Duodenal mucosa (tissue), 2 donors: ENCODE measurements at regions not wholly inside any gene's neighbourhood (a gene's known extent, or its start where the extent isn't known, plus 50 kb on each side); places are given as distances from the start of the nearest gene placed in this dataset.

Experiments used
- H3K27ac ChIP-seq: one replicate; pipeline ENCODE4 v1.7.0; 2013; ENCODE audit warnings: low read depth, low read length
- H3K27me3 ChIP-seq, 2 donors: one replicate each; pipeline ENCODE4 v1.7.0; 2013; ENCODE audit warnings: low read length in 2 of 2, control low read depth in 1 of 2; ENCODE audit not compliant: insufficient read depth in 2 of 2, control insufficient read depth in 1 of 2
- H3K36me3 ChIP-seq, 2 donors: one replicate each; pipeline ENCODE4 v1.7.0; 2013; ENCODE audit warnings: low read length in 2 of 2, control low read depth in 1 of 2; ENCODE audit not compliant: insufficient read depth in 2 of 2, control insufficient read depth in 1 of 2
- H3K4me1 ChIP-seq, 2 donors: one replicate each; pipeline ENCODE4 v1.7.0; 2013; ENCODE audit warnings: low read length in 2 of 2, control low read depth in 1 of 2; ENCODE audit not compliant: insufficient read depth in 2 of 2, control insufficient read depth in 1 of 2
- H3K4me3 ChIP-seq, 2 donors: one replicate each; pipeline ENCODE4 v1.7.0; 2013; ENCODE audit warnings: low read length in 2 of 2, low read depth in 1 of 2
- H3K9ac ChIP-seq, 2 donors: one replicate each; pipeline ENCODE4 v1.7.0; 2013; ENCODE audit warnings: low read length in 2 of 2, low read depth in 1 of 2
- H3K9me3 ChIP-seq, 2 donors: one replicate each; pipeline ENCODE4 v1.7.0; 2013; ENCODE audit warnings: low read length in 2 of 2, control low read depth in 1 of 2; ENCODE audit not compliant: control insufficient read depth in 1 of 2

DNA sequence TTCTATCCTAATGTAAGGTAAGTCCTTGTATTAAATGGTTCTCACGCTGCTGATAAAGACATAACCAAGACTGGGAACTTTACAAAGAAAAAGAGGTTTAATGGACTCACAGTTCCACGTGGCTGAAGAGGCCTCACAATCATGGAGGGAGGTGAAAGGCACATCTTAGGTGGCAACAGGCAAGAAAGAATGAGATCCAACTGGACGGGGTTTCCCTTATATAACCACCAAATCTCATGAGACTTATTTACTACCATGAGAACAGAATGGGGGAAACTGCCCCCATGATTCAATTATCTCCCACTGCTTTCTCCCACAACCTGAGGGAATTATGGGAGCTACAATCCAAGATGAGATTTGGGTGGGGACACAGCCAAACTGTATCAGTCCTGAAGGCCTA, 136.6 kb downstream of the HTR1B start:
- H3K9ac ChIP-seq: no peak overlapping the region
- no peaks in the 10 kb centered on the region for H3K4me1 ChIP-seq
- no peak overlapping the region for H3K27ac ChIP-seq
- H3K9me3 ChIP-seq: no peaks in the 10 kb centered on the region
- H3K4me3 ChIP-seq: no peak overlapping the region
- H3K27me3 ChIP-seq: no peaks in the 10 kb centered on the region
- H3K36me3 ChIP-seq: no peaks in the 10 kb centered on the region

DNA sequence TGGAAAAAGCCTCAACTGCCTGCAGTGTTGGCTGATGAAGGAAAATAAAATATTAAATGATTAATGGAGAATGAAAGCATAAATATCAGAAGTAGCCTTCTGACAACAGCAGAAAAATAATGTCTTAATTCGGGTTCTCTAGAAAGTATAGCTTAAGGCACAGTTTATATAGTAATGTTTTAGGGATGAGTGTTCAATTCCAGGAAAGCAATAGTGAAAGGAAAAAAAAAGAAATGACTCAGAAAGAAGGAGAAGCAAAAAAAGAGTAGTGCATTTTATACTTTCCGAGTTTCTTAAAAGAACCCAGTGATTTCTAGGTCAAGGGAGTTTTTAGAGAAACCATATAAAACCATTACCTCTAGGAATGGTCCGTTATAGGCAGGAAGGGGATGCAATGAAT, 137.3 kb downstream of the HTR1B start:
- no peaks in the 10 kb centered on the region for H3K9me3 ChIP-seq
- H3K4me1 ChIP-seq: no peaks in the 10 kb centered on the region
- H3K27ac ChIP-seq: no peak overlapping the region
- H3K27me3 ChIP-seq: no peaks in the 10 kb centered on the region
- H3K36me3 ChIP-seq: no peaks in the 10 kb centered on the region
- no peak overlapping the region for H3K4me3 ChIP-seq
- H3K9ac ChIP-seq: no peak overlapping the region

DNA sequence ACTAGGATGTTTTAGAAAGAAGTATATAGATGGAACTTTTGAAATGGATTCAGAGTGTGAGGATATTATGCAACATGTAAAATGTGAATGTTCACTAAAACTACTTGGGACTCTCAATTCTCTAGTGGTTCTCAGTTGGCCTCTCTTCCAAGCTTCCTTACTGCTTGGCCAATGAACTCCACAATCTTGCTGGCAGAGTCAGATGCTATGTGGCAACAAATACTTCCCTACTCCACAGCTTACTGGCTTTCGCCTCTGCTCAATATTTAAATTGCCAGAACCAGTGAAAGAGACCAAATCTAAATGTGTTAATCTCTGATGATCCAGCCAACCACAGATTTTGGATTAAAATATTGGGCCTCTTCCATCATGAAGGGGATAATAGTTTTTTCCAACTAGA, 138.4 kb downstream of the HTR1B start:
- H3K4me1 ChIP-seq: no peaks in the 10 kb centered on the region
- no peaks in the 10 kb centered on the region for H3K36me3 ChIP-seq
- no peak overlapping the region for H3K4me3 ChIP-seq
- no peaks in the 10 kb centered on the region for H3K9me3 ChIP-seq
- no peak overlapping the region for H3K27ac ChIP-seq
- no peaks in the 10 kb centered on the region for H3K27me3 ChIP-seq
- no peak overlapping the region for H3K9ac ChIP-seq

DNA sequence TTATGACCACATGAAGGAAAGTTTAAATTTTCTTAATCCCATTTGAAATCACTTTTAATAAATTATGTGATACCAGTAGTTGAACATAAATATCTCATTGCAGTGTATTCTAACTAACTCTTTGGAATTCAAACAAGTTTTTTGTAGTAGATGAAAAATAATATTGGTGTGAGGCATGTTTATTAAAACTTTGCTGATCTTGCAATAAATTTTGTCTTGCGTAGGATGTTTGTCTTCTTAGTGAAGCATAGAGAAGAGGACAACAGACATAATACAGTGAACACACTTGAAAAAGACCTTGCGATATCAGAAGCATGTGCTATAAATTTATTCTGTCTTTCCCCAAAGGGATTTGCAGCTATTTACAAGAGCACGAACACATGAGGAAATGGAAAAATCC, 140.7 kb downstream of the HTR1B start:
- H3K9me3 ChIP-seq: no peaks in the 10 kb centered on the region
- peaks cover 0 to 3% of the 10 kb centered on the region in 2 donors for H3K4me1 ChIP-seq
- no peak overlapping the region for H3K4me3 ChIP-seq
- no peaks in the 10 kb centered on the region for H3K36me3 ChIP-seq
- no peaks in the 10 kb centered on the region for H3K27me3 ChIP-seq
- no peak overlapping the region for H3K9ac ChIP-seq
- H3K27ac ChIP-seq: no peak overlapping the region

DNA sequence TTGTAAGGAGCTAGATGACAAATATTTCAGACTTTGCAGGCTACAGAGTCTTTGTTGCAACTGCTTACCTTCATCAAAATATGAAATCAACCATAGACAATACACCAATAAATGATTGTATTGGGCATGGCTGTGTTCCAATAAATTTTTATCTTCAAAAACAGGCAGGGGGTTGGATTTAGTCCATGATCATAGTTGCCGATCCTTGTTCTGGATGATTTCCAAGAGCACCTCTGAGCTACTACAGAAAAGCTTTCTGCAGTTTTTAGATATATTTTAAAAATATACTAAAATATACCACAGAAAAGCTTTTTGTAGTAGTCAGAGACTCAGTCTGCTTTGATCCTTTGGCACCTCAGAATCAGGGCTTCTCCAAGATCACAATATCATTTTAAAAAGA, 145.0 kb downstream of the HTR1B start:
- Histone ChIP-seq H3K27ac (no peak overlapping the region), H3K4me3 (no peak overlapping the region), H3K9me3 (no peaks in the 10 kb centered on the region), H3K4me1 (peaks cover 0 to 3% of the 10 kb centered on the region in 2 donors), H3K27me3 (no peaks in the 10 kb centered on the region), H3K36me3 (no peaks in the 10 kb centered on the region), H3K9ac (no peak overlapping the region)

DNA sequence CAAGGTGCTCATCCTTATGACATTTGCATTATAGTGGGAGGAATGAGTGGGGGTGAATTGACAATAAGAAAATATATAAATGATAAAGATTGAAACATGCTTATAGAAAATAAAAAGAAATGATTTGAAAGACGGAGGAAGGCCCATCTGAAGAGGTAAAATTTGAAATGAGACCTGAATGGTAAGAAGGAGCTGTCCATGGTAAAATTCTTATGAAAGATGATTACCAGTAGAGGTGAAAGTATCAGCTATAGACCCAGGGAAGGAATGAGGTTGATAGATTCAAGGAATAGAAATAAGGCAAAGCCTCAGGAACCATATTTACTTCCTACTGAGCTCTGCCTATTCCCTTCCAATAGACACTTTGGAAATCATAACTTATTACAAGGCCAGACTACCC, 149.7 kb downstream of the HTR1B start:
- H3K9ac ChIP-seq: no peak overlapping the region
- H3K4me1 ChIP-seq: peaks cover 0 to 1% of the 10 kb centered on the region in 2 donors
- no peaks in the 10 kb centered on the region for H3K27me3 ChIP-seq
- no peak overlapping the region for H3K4me3 ChIP-seq
- H3K36me3 ChIP-seq: no peaks in the 10 kb centered on the region
- no peak overlapping the region for H3K27ac ChIP-seq
- H3K9me3 ChIP-seq: no peaks in the 10 kb centered on the region

DNA sequence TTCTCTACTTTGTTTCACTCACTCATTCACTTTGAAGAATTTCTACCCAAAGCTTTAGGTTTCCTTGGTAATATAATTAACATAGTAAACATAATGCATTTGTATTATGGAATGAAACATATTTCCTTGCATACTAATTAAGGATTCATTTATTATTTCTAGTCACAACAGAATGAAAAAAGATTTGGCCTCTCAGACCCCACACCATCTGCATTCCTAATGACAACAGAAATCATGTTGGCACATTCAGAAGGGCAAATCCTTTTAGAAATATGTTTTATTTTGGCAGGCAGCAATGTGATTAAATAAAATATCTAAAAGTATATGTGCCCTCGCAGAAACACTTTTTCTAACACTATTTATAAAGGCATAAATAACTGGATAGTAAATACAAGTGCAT, 163.4 kb downstream of the HTR1B start:
- H3K27ac ChIP-seq: no peak overlapping the region
- no peak overlapping the region for H3K9ac ChIP-seq
- H3K27me3 ChIP-seq: no peaks in the 10 kb centered on the region
- no peaks in the 10 kb centered on the region for H3K36me3 ChIP-seq
- no peaks in the 10 kb centered on the region for H3K4me1 ChIP-seq
- H3K9me3 ChIP-seq: no peaks in the 10 kb centered on the region
- H3K4me3 ChIP-seq: no peak overlapping the region

DNA sequence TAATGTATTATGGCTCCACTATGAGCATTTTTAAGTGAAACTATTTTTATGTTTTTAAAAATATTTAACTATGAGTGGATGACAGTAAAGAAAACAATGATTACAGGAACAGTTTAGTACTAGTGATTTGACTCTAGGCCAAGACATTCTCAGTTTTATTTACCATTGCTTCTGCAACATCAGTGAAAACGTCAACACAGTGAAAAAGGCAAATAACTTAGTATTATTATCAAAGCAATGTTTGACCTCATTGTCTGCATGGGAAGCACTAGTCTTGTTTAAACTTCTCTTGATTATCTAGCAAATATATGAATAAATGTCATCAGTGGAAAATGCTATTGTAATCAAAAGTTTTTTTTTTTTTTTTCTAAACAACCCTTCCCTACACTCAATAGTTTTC, 165.0 kb downstream of the HTR1B start:
- H3K36me3 ChIP-seq: no peaks in the 10 kb centered on the region
- H3K27ac ChIP-seq: no peak overlapping the region
- H3K27me3 ChIP-seq: no peaks in the 10 kb centered on the region

DNA sequence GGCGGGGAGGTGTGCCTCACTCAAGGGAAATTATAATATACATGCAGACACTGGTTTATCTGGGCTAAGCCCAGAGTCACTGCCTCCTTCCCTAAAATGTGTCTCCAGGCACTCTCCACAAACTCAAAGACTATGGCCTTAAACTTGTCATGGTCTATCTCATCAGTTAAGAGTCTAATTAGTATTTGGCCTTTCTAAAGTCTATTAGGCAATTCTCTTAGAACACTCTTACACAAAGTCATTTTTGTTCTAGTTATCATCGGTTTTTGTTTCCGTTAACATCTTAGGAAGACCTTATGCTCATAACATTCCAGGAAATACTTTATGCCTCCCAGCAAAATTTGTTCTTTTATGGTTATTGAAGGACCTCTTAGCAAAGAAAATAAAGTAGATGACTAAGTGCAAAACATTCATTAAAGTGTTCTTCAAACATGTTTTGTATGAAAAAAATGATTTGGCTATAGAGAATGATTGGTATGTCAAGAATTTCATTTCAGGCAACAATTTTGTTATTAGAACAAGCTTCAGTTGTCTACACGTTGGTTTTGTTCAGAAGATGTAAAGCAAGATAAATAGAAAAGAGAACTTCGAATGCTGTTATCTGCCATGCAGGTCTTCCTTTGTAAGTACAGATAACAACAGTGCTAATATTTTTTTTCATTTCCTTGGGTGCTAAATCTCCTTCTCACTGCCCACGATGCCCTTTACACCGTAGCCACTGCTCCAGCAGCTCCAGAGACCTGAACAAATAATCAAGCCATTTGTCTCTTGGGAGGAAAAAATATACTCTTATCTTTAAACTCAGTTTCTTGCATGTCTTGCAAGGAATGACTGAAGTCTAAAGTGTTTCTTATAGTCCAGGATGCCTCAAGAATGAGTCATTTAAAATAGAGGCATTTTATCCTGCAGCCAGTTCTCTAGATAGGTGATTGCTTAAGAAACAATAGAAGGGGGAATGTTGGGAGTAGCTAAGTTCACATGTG, 170.4 kb downstream of the HTR1B start:
- Histone ChIP-seq H3K9me3 (no peaks in the 10 kb centered on the region), H3K4me3 (no peak overlapping the region), H3K36me3 (no peaks in the 10 kb centered on the region), H3K27me3 (no peaks in the 10 kb centered on the region), H3K4me1 (no peaks in the 10 kb centered on the region), H3K9ac (no peak overlapping the region), H3K27ac (no peak overlapping the region)

More for the DNA sequence above, 165.0 kb downstream of the HTR1B start:
- Histone ChIP-seq H3K9ac (no peak overlapping the region), H3K4me3 (no peak overlapping the region), H3K4me1 (no peaks in the 10 kb centered on the region), H3K9me3 (no peaks in the 10 kb centered on the region)

DNA sequence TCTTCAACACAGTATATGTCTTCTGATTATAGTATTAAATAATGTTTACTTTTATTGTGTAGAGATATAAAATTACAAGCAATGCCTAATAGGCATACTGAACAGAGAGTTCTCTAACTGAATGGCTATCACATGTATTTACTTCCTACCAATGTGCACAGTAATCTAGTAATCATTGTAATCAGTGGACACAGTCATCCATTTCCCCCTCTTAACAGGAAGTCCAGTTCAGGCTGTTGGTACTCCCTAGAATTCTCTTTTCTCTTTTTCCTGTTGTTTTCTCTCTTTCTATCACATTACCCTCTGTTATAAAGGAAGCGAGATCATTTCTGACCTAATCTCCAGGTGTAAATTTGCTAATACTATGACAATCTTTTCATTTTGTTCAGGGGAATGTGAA, 172.5 kb downstream of the HTR1B start:
- no peak overlapping the region for H3K27ac ChIP-seq
- no peaks in the 10 kb centered on the region for H3K27me3 ChIP-seq

More for the DNA sequence above, 172.5 kb downstream of the HTR1B start:
- no peak overlapping the region for H3K4me3 ChIP-seq
- no peaks in the 10 kb centered on the region for H3K36me3 ChIP-seq
- no peak overlapping the region for H3K9ac ChIP-seq
- no peaks in the 10 kb centered on the region for H3K4me1 ChIP-seq
- H3K9me3 ChIP-seq: no peaks in the 10 kb centered on the region
